HCT116 (cell line): ENCODE measurements at regions not wholly inside any gene's neighbourhood (a gene's known extent, or its start where the extent isn't known, plus 50 kb on each side); places are given as distances from the start of the nearest gene placed in this dataset.

Experiments used
- ATAC-seq: fragments of 200-7000 bp; cut with Tn5 transposase; 2 replicates; pipeline ENCODE4 v1.9.1; 2020; ENCODE audit warnings: mild to moderate bottlenecking, moderate library complexity
- BruUV-seq: library from RNA; stranded (reverse); fragments of 400-500 nt; replicated peaks from 2 replicates; lab custom pipeline; 2021; lab: Mats Ljungman, UMichigan
- CTCF ChIA-PET: fragments of 300-600 bp; sonication (Branson Sonifier 250); formaldehyde crosslinking; loops from one replicate; lab custom pipeline; 2021; ENCODE audit warnings: antibody characterized with exemption; lab: Charles Lee
- POLR2A ChIA-PET: fragments of 300-600, 350-600 bp; sonication (Branson Sonifier 250); formaldehyde crosslinking; loops from one replicate; lab custom pipeline; 2021; ENCODE audit warnings: antibody characterized with exemption; lab: Charles Lee
- RAD21 ChIA-PET, 2 experiments: fragments of 300-600 bp; sonication (Branson Sonifier 250); formaldehyde crosslinking; loops; one replicate each; lab custom pipeline; 2023; ENCODE audit warnings: low total read pairs in 2 of 2; ENCODE audit not compliant: uncharacterized antibody in 2 of 2, unreplicated experiment in 2 of 2, low non-redundant PET in 1 of 2; lab: Charles Lee
- DNase-seq: peaks from one replicate; pipeline ENCODE4 v3.0.0-alpha.2; 2010; ENCODE audit warnings: low read depth, low spot score
- H2AFZ ChIP-seq: fragments of 200-600 bp; shearing (Covaris generic), sonication (generic); 2 replicates; pipeline ENCODE4 v1.6.1; 2017; ENCODE audit warnings: low read depth, mixed run types, mixed read lengths, antibody characterized with exemption, low read length; ENCODE audit not compliant: poor library complexity, severe bottlenecking
- H3K27ac ChIP-seq: 2 replicates; pipeline ENCODE4 v1.5.1; 2012; ENCODE audit warnings: low read depth, low read length
- H3K27me3 ChIP-seq: fragments of 200-600 bp; sonication (generic); 2 replicates; pipeline ENCODE4 v1.6.1; 2016; ENCODE audit warnings: mixed run types, low read length, mixed read lengths; ENCODE audit not compliant: insufficient read depth
- H3K36me3 ChIP-seq, 2 experiments: fragments of 200-500 bp in 1 of 2; fragments of 200-600 bp in 1 of 2; sonication (Bioruptor generic) in 1 of 2; sonication (generic) in 1 of 2; 2 replicates each; pipeline versions ENCODE4 v1.5.1 to v1.6.1; 2014 to 2016; ENCODE audit warnings: low read length in 2 of 2, inconsistent platforms in 1 of 2, mixed read lengths in 1 of 2, mixed run types in 1 of 2; ENCODE audit not compliant: insufficient read depth in 2 of 2, control insufficient read depth in 1 of 2
- H3K4me1 ChIP-seq, 2 experiments: fragments of 200-600 bp in 1 of 2; sonication (generic) in 1 of 2; 2 replicates each; pipeline versions ENCODE4 v1.5.1 to v1.6.1; 2012 to 2017; ENCODE audit warnings: low read length in 2 of 2, inconsistent platforms in 1 of 2, mild to moderate bottlenecking in 1 of 2, mixed read lengths in 1 of 2, mixed run types in 1 of 2, moderate library complexity in 1 of 2; ENCODE audit not compliant: insufficient read depth in 2 of 2, control insufficient read depth in 1 of 2
- H3K4me2 ChIP-seq: fragments of 200-600 bp; sonication (generic); 2 replicates; pipeline ENCODE4 v1.6.1; 2017; ENCODE audit warnings: mixed run types, low read length, mixed read lengths
- H3K4me3 ChIP-seq, 2 experiments: fragments of 200-600 bp in 1 of 2; sonication (generic) in 1 of 2; replicated peaks in 1 of 2; 2 replicates each; pipeline ENCODE4 v1.5.1; 2011 to 2016; ENCODE audit warnings: low read length in 2 of 2, control low read depth in 1 of 2, low read depth in 1 of 2, mild to moderate bottlenecking in 1 of 2, mixed read lengths in 1 of 2, mixed run types in 1 of 2
- H3K79me2 ChIP-seq: fragments of 200-600 bp; sonication (generic); 2 replicates; pipeline ENCODE4 v1.6.1; 2017; ENCODE audit warnings: mild to moderate bottlenecking, mixed run types, low read length, moderate library complexity, mixed read lengths; ENCODE audit not compliant: insufficient read depth
- H3K9ac ChIP-seq: fragments of 200-600 bp; sonication (generic); 2 replicates; pipeline ENCODE4 v1.6.1; 2016; ENCODE audit warnings: low read length, mixed read lengths
- H3K9me2 ChIP-seq: fragments of 200-600 bp; sonication (generic), shearing (Covaris generic); 2 replicates; pipeline ENCODE4 v1.6.1; 2017; ENCODE audit warnings: mixed run types, mild to moderate bottlenecking, moderate library complexity; ENCODE audit not compliant: insufficient read depth
- H3K9me3 ChIP-seq, 2 experiments: fragments of 200-500 bp in 1 of 2; fragments of 200-600 bp in 1 of 2; sonication (Bioruptor generic) in 1 of 2; sonication (generic) in 1 of 2; 2 replicates each; pipeline ENCODE4 v1.6.1; 2014 to 2017; ENCODE audit warnings: low read length in 2 of 2, mixed read lengths in 2 of 2, inconsistent platforms in 1 of 2, low read depth in 1 of 2, mild to moderate bottlenecking in 1 of 2, mixed run types in 1 of 2, moderate library complexity in 1 of 2; ENCODE audit not compliant: control insufficient read depth in 1 of 2, insufficient read depth in 1 of 2
- H4K20me1 ChIP-seq: fragments of 200-600 bp; sonication (generic), shearing (Covaris generic); 2 replicates; pipeline ENCODE4 v1.6.1; 2017; ENCODE audit warnings: mixed run types, mild to moderate bottlenecking, moderate library complexity; ENCODE audit not compliant: insufficient read depth
- ATF3 ChIP-seq: IDR thresholded peaks from 2 replicates; pipeline ENCODE4 v1.6.1; 2012
- CBX3 ChIP-seq: IDR thresholded peaks from 2 replicates; pipeline ENCODE4 v1.6.1; 2012; ENCODE audit warnings: low read depth
- CTCF ChIP-seq, 3 experiments: fragments of 200-600 bp in 1 of 3; sonication (generic) in 1 of 3; IDR thresholded peaks in 2 of 3; conservative IDR thresholded peaks in 1 of 3; 2 replicates each; pipeline ENCODE4 v1.5.1; 2012 to 2017; ENCODE audit warnings: low read depth in 2 of 3, low read length in 2 of 3, antibody characterized with exemption in 1 of 3, borderline replicate concordance in 1 of 3, control low read depth in 1 of 3, mild to moderate bottlenecking in 1 of 3, mixed read lengths in 1 of 3, mixed run types in 1 of 3, moderate library complexity in 1 of 3; ENCODE audit not compliant: insufficient read depth in 1 of 3
- EGR1 ChIP-seq: IDR thresholded peaks from 2 replicates; pipeline ENCODE4 v1.6.1; 2012; ENCODE audit warnings: low read depth
- ELF1 ChIP-seq: IDR thresholded peaks from 2 replicates; pipeline ENCODE4 v1.6.1; 2012; ENCODE audit warnings: low read depth, borderline replicate concordance
- EZH2phosphoT487 ChIP-seq: fragments of 200-600 bp; IDR thresholded peaks from 2 replicates; pipeline ENCODE4 v1.6.1; 2018; ENCODE audit warnings: antibody characterized with exemption, borderline replicate concordance
- FOSL1 ChIP-seq: IDR thresholded peaks from 2 replicates; pipeline ENCODE4 v1.6.1; 2012; ENCODE audit warnings: low read depth
- JUND ChIP-seq: IDR thresholded peaks from 2 replicates; pipeline ENCODE4 v1.6.1; 2012
- RAD21 ChIP-seq: IDR thresholded peaks from 2 replicates; pipeline ENCODE4 v1.6.1; 2012; ENCODE audit warnings: low read depth, mild to moderate bottlenecking
- SIN3A ChIP-seq: IDR thresholded peaks from 2 replicates; pipeline ENCODE4 v1.6.1; 2012; ENCODE audit warnings: low read depth
- SP1 ChIP-seq: IDR thresholded peaks from 2 replicates; pipeline ENCODE4 v1.6.1; 2012; ENCODE audit warnings: low read depth
- TCF7L2 ChIP-seq: IDR thresholded peaks from 2 replicates; pipeline ENCODE4 v1.7.0; 2011; ENCODE audit warnings: borderline replicate concordance, inconsistent platforms; ENCODE audit not compliant: insufficient read depth, insufficient read length; ENCODE audit errors: extremely low read depth
- ZFX ChIP-seq: fragments of 450-650 bp; IDR thresholded peaks from 2 replicates; pipeline ENCODE4 v1.6.1; 2017
- intact Hi-C: fragments of 100-400 bp; cut with micrococcal nuclease; formaldehyde crosslinking; loops from 2 replicates; pipeline ENCODE4 v1.10.0; 2022

GRCh38 chr16:76824221-76824620, 366.8 kb upstream of the MON1B start:
- CTCF ChIA-PET: no interaction called here

More at GRCh38 chr16:76824221-76824620, 366.8 kb upstream of the MON1B start:
- no peak overlapping the region for H3K27ac ChIP-seq
- ChIA-PET RAD21 (no interaction called here), POLR2A (no interaction called here)
- H3K4me3 ChIP-seq: no peak overlapping the region
- ATAC-seq (no peak), DNase-seq (no peak)
- no peaks in the 10 kb centered on the region for H3K79me2 ChIP-seq
- no peaks in the 10 kb centered on the region for H3K9me2 ChIP-seq
- no peaks in the 10 kb centered on the region; a peak in 1 of 4 replicates for H3K9me3 ChIP-seq
- no TSS peak for BruUV-seq
- H2AFZ ChIP-seq: no peak overlapping the region
- H4K20me1 ChIP-seq: no peaks in the 10 kb centered on the region
- H3K27me3 ChIP-seq: no peaks in the 10 kb centered on the region
- intact Hi-C loops: no loop called here
- no peaks in the 10 kb centered on the region for H3K36me3 ChIP-seq
- TF ChIP-seq CBX3 (no peak), FOSL1 (no peak), CTCF (IDR thresholded peaks at IDR 0.05 in 2 of 3, conservative IDR thresholded peaks at IDR 0.05 in 1 of 3; ENCODE audit: borderline replicate concordance in 1 of 3, insufficient read depth in 1 of 3, low read depth in 2 of 3, low read length in 2 of 3) (no peak), EZH2phosphoT487 (no peak), ELF1 (no peak), RAD21 (no peak), ATF3 (no peak), SIN3A (no peak), TCF7L2 (no peak), JUND (no peak), ZFX (no peak), SP1 (no peak), EGR1 (no peak)
- no peak overlapping the region for H3K4me2 ChIP-seq
- no peaks in the 10 kb centered on the region for H3K4me1 ChIP-seq
- no peak overlapping the region for H3K9ac ChIP-seq
